PC-9 (cell line): ENCODE measurements at regions not wholly inside any gene's neighbourhood (a gene's known extent, or its start where the extent isn't known, plus 50 kb on each side); places are given as distances from the start of the nearest gene placed in this dataset.

Source experiments
- BruUV-seq: library from RNA; stranded (reverse); fragments of 400-500 nt; replicated peaks from 2 replicates; lab custom pipeline; 2021; lab: Mats Ljungman, UMichigan
- CTCF ChIA-PET: fragments of 300-600 bp; sonication (Branson Sonifier 250); formaldehyde crosslinking; loops from one replicate; lab custom pipeline; 2022; ENCODE audit warnings: antibody characterized with exemption; lab: Charles Lee
- POLR2A ChIA-PET: fragments of 300-600 bp; sonication (Branson Sonifier 250); formaldehyde crosslinking; loops from one replicate; lab custom pipeline; 2022; ENCODE audit warnings: antibody characterized with exemption; ENCODE audit not compliant: unreplicated experiment; lab: Charles Lee
- DNase-seq, 2 experiments: peaks; one replicate each; pipeline versions ENCODE4 v3.0.0 to v3.0.0-alpha.2; 2015 to 2022; ENCODE audit warnings: mixed read lengths in 1 of 2
- H2AFZ ChIP-seq: fragments of 200-600 bp; sonication (generic); 2 replicates; pipeline ENCODE4 v1.8.1; 2017; ENCODE audit warnings: antibody characterized with exemption
- H3F3A ChIP-seq: fragments of 200-600 bp; sonication (generic); 2 replicates; pipeline ENCODE4 v1.8.1; 2017; ENCODE audit warnings: antibody characterized with exemption, mild to moderate bottlenecking, low read depth; ENCODE audit not compliant: insufficient read depth
- H3K27ac ChIP-seq: fragments of 200-600 bp; sonication (generic); 2 replicates; pipeline ENCODE4 v1.6.1; 2016; ENCODE audit warnings: mixed run types
- H3K27me3 ChIP-seq: fragments of 200-600 bp; sonication (generic); 2 replicates; pipeline ENCODE4 v1.6.1; 2016; ENCODE audit warnings: low read depth, mixed run types; ENCODE audit not compliant: insufficient read depth
- H3K36me3 ChIP-seq: fragments of 200-600 bp; sonication (generic); 2 replicates; pipeline ENCODE4 v1.6.1; 2016; ENCODE audit warnings: low read depth, mixed run types
- H3K4me1 ChIP-seq: fragments of 200-600 bp; sonication (generic); replicated peaks from 2 replicates; pipeline ENCODE4 v1.6.1; 2016; ENCODE audit warnings: mixed run types; ENCODE audit not compliant: insufficient read depth
- H3K4me2 ChIP-seq: fragments of 200-600 bp; sonication (generic); 2 replicates; pipeline ENCODE4 v1.6.1; 2017; ENCODE audit warnings: mixed run types
- H3K4me3 ChIP-seq: fragments of 200-600 bp; sonication (generic); 2 replicates; pipeline ENCODE4 v1.6.1; 2016; ENCODE audit warnings: mixed run types
- H3K79me2 ChIP-seq: fragments of 200-600 bp; sonication (generic); 2 replicates; pipeline ENCODE4 v1.6.1; 2017; ENCODE audit warnings: low read depth, mixed run types
- H3K9me2 ChIP-seq: fragments of 200-600 bp; sonication (generic); 2 replicates; pipeline ENCODE4 v1.8.1; 2017; ENCODE audit warnings: mild to moderate bottlenecking; ENCODE audit not compliant: insufficient read depth
- H3K9me3 ChIP-seq: fragments of 200-600 bp; sonication (generic); 2 replicates; pipeline ENCODE4 v1.8.1; 2016; ENCODE audit warnings: low read depth; ENCODE audit not compliant: insufficient read depth
- H4K20me1 ChIP-seq: fragments of 200-600 bp; sonication (generic); 2 replicates; pipeline ENCODE4 v1.8.1; 2017; ENCODE audit not compliant: insufficient read depth
- CTCF ChIP-seq: fragments of 200-600 bp; sonication (generic); conservative IDR thresholded peaks from 2 replicates; pipeline ENCODE4 v1.6.1; 2017; ENCODE audit warnings: mixed run types, antibody characterized with exemption, mild to moderate bottlenecking, moderate library complexity
- EZH2 ChIP-seq: fragments of 200-600 bp; sonication (generic); IDR thresholded peaks from 2 replicates; pipeline ENCODE4 v1.8.0; 2017; ENCODE audit warnings: antibody characterized with exemption, low read depth
- intact Hi-C: fragments of 100-400 bp; cut with micrococcal nuclease; formaldehyde crosslinking; loops from one replicate; pipeline ENCODE4 v1.10.0; 2022; ENCODE audit not compliant: unreplicated experiment

GRCh38 chr2:171617981-171618380, 69.3 kb upstream of the DYNC1I2 start:
- peaks cover 21% of the 10 kb centered on the region for H3K27me3 ChIP-seq
- H2AFZ ChIP-seq, result no peak overlapping the region; the same call in 1 of the 2 replicates
- H3K9me2 ChIP-seq, result no peaks in the 10 kb centered on the region
- H3K79me2 ChIP-seq, result no peaks in the 10 kb centered on the region
- H4K20me1 ChIP-seq, result no peaks in the 10 kb centered on the region
- H3F3A ChIP-seq, result no peaks in the 10 kb centered on the region
- H3K36me3 ChIP-seq, result no peaks in the 10 kb centered on the region
- DNase-seq, result no peak
- no peaks in the 10 kb centered on the region for H3K4me1 ChIP-seq
- no TSS peak for BruUV-seq
- H3K4me3 ChIP-seq, result no peak overlapping the region
- intact Hi-C loops, result no loop called here
- no peak overlapping the region for H3K4me2 ChIP-seq
- TF ChIP-seq CTCF (no peak), EZH2 (no peak)
- no peak overlapping the region for H3K27ac ChIP-seq
- POLR2A ChIA-PET, result no interaction called here
- CTCF ChIA-PET, result no interaction called here
- peaks cover 4% of the 10 kb centered on the region; the same call in 1 of the 2 replicates for H3K9me3 ChIP-seq

- peaks cover 7% of the 10 kb centered on the region for H3K9me3 ChIP-seq
- CTCF ChIA-PET, result no interaction called here
- H3F3A ChIP-seq, result no peaks in the 10 kb centered on the region
- no peak overlapping the region for H3K4me2 ChIP-seq
- no TSS peak for BruUV-seq
- TF ChIP-seq CTCF, result no peak
- no peak overlapping the region for H2AFZ ChIP-seq
- intact Hi-C loops, result no loop called here
- POLR2A ChIA-PET, result no interaction called here
- no peaks in the 10 kb centered on the region for H3K79me2 ChIP-seq
- DNase-seq, result no peak
- no peaks in the 10 kb centered on the region for H3K4me1 ChIP-seq
- H3K9me2 ChIP-seq, result no peaks in the 10 kb centered on the region
- no peak overlapping the region for H3K4me3 ChIP-seq
- no peaks in the 10 kb centered on the region for H4K20me1 ChIP-seq
- no peaks in the 10 kb centered on the region for H3K36me3 ChIP-seq
- peaks cover 67% of the 10 kb centered on the region for H3K27me3 ChIP-seq
- H3K27ac ChIP-seq, result no peak overlapping the region
Measured at GRCh38 chr2:171625006-171625405, 62.3 kb upstream of the DYNC1I2 start.

- TF ChIP-seq EZH2 (no peak), CTCF (no peak)
- Histone ChIP-seq H3K9me3 (peaks cover 27% of the 10 kb centered on the region), H2AFZ (no peak overlapping the region), H3K79me2 (no peaks in the 10 kb centered on the region), H3K27ac (no peak overlapping the region), H3K4me1 (no peaks in the 10 kb centered on the region), H3K27me3 (peaks cover 81% of the 10 kb centered on the region), H3K4me3 (no peak overlapping the region), H3K36me3 (no peaks in the 10 kb centered on the region), H4K20me1 (no peaks in the 10 kb centered on the region), H3K9me2 (no peaks in the 10 kb centered on the region), H3F3A (no peaks in the 10 kb centered on the region), H3K4me2 (no peak overlapping the region)
- BruUV-seq, result no TSS peak
- DNase-seq, result no peak
- ChIA-PET POLR2A (no interaction called here), CTCF (interaction anchor here (0.8 kb wide), 1 partner anchor 500 kb away, joined by 3 read pairs; no protein-coding TSS in a partner anchor)
- intact Hi-C loops, result no loop called here
Measured at GRCh38 chr2:171626949-171627348, 60.3 kb upstream of the DYNC1I2 start.
